GM19455 (cell line): ENCODE measurements at regions not wholly inside any gene's neighbourhood (a gene's known extent, or its start where the extent isn't known, plus 50 kb on each side); places are given as distances from the start of the nearest gene placed in this dataset.

Experiments
- ATAC-seq: cut with Tn5 transposase; IDR thresholded peaks from one replicate; pipeline ENCODE4 v1.9.1; 2021; ENCODE audit not compliant: unreplicated experiment

DNA sequence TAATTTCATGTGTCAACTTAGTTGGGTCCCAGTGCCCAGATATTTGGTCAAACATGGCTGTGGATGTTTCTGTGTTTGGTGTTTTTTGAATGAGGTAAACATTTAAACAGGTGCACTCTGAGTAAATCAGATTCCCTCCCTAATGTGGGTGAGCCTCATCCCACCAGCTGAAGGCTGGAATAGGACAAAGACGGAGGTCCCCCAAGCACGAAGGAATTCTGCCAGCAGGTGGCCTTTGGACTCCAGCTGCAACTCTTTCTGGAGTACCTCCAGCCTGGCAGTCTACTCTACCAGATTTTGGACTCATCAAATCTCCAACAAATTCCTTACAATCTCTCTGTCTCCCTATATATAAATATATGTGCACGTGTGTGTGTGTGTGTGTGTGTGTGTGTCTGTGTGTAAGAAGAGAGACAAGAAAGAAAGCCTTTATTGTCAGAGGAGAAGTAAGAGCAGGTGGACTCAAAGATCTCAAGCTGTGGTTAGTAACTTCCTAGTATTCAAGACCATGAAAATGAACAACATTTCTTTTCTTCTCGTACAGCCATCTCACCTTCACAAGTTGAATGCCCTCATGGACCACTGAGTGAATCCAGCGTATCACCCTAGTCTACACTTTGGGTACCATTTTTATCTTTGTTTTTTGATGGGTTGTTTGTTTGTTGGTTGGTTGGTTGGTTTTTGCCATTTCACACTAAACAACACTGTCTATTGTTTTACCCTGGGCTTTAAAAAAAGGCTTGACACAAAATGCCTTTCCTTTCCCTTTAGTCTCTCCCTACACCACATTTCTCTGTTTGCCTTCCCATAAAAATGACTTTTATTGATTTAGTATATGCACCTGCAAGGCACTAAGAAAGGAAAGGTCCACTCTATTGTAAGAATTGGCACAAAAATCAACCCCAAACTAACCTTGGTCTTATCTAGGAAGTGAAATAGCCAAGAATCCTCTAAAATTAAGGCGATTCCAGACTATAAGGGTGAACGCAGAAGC lies 118.7 kb downstream of the TENT4A start:
- ATAC-seq = no peak

DNA sequence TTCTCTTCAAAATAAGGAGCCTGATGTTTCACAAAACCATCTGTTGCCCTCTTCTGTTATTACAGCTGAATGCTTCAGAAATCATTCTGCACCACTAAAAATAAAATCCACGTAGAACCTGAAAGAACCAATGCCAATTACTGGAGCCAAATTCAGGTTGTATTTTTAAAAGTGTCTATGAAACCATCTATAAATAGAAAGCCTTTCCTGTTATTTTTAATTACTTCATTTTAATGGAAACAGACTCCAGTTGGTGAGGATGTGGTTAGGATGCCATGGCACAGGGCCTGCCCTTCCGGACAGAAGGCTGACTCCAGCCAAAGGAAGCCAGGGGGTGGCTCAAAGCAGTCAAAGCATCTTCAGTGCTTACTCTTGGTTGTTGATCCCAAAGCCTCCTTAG lies 119.8 kb downstream of the TENT4A start:
- no peak for ATAC-seq

DNA sequence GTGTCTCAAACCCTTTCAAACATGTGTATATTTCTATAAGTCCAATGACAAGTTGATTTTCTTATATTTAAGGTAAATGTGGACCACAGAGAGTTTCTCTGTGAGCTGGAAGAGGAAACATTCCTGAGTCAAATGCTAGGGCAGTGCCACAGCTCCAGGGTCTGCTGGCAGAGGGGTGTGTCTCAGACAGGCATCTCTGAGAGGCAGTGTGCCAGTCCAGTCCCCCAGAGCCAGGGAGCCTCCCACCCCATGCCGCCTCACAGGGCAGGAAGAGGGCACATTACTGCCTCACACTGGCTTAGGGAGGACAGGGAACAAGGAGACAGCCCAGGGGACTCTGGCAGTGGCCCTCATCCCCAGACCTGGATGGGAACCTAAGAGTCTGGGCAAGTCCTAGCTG lies 120.2 kb downstream of the TENT4A start:
- ATAC-seq = no peak

DNA sequence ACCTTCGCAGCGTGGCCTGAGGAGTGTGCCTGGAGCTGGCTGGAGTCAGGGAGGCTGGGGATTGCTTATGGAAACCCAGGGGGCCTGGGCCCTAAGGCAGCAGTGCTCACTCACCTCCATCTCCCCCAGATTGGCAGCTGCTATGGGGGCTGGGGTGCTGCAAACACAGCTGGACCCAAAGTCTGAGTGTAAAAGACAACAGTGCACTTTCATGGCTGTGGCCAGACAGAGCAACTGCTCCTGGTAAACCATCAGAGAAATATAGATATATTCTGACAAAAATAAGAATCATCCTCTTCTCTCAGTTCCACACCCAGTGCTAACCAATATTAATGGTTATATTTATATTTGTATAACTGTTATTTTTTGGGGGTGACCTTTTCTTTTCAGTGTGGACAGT lies 123.9 kb downstream of the TENT4A start:
- no peak for ATAC-seq

DNA sequence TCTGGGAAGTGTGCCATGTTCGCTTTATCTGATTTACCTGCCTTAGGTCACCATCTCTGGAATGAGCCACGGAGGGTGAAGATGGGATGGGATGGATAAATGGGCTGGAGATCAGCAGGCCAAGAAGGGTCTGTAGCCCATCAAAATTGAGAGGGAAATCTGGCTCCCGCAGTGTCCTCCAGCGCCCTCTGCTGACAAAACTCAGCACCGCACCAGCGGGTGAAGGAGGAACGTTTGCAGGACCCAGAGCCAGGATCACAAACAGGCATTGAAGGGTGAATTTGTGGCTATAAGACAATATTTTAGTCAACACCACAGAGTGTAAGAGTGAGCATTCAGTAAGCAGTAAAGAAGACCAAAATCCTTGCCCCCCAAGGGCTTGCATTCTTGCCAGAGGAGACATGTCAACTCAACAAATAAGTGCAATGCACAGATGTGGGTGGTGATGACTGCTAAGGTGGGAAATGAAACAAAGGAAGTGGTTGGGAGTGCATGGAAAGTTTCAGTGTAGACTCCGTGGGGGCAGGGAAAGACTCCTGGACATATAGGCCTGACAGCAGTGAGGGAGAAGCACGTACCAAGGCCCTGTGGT lies 124.4 kb downstream of the TENT4A start:
- ATAC-seq = no peak

DNA sequence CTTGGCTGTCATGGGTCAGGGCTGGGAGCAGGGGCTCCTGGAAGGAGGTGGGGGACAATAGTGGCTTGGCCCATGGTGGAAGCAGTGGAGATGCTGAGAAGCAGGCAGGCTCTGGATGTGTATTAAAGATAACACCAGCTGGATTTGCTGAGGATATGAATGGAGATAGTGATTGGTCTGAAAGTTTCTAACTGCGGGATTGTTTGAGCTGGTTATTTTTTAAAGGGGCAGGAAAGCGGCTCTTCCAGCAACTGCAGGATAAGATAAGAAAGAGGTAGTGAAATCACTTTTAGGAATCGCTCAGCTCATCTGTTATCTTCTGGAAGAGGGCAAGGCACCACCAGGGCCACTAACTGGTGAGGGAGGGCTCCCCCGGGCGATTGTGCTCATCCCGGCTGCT lies 125.5 kb downstream of the TENT4A start:
- ATAC-seq = no peak

DNA sequence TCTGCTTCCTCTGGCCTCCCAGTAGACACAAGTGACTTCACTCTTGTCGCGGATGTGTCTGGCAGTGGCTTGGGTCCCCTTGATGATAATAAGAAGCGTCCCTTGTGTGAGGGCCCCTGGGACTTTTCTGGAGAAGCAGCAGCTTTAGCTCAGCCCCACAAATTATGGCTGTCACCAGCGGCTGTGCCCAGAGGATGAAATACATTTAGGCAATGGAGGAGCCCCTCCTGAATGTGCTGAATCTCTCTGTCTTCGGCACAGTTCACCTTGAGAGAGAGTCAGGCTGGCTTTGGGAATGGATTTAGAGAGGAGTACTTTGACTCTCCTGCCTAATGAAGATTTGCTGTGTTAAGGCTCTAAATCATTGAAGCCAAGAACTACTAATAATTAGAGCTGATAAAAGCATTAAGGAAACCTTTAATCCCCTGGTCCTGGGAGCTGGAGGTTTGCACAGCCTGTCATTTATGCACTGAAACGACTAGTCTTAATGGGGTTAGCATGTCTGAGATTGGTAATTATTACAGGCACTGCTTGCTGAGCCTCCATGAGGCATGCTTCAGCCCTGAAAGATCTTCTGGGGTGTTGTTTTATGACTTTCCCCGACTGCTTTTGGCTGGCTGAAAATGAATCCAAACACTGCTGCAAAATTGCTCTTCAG lies 127.0 kb downstream of the TENT4A start:
- ATAC-seq = no peak

DNA sequence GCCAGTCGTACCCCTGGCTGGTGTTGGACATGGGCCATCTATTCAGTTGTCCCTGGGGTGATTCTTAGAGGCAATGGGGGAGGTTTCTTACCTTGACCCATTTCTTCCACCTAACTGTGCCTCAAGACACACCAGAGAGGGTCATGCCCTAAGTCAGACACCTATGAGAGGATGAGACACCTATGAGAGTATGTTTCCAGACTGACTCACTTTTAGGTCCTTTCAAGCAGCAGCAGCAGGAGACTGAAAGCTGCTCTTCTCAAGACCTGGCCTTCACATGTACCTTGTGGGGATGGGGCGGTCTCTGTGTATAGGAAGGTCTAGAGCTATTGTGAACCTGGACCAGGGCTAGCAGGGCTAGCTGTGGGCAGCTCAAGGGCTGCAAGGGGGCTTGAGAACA lies 130.1 kb downstream of the TENT4A start:
- ATAC-seq = no peak

DNA sequence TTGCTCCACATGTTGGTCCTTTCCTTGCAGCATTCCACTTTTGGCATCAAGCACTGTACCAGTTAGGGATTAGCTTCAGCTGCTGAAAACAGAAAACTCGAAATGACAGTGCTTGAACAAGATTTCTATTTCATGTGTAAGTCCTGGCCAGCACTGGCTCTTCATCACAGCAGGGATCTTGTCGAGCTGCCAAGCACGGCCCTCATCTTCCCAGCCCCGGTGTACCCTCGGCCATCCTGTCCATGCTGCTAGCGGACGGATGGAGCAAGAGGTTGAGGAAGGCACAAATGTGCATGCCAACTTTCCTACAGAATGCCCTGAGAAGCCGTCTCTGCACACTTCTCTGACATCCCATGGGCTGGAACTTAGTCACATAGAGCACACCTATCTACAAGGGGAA lies 130.6 kb downstream of the TENT4A start:
- no peak for ATAC-seq

DNA sequence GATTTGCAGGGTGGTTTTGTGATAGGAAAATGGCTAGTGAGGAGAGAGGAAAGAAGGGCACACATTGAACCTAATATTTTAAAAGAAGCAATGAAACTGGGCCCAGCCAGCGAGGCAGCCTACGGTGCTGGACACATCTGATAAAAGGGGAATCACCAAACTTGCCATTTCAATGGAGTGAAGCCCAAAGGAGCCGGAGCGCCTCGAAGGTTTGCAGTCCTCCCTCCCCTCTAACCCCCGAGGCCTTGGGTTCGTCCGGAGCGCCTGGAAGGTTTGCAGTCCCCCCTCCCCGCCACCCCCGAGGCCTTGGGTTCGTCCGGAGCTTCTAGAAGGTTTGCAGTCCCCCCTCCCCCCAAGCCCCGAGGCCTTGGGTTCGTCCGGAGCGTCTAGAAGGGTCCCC lies 132.6 kb downstream of the TENT4A start:
- no peak for ATAC-seq

DNA sequence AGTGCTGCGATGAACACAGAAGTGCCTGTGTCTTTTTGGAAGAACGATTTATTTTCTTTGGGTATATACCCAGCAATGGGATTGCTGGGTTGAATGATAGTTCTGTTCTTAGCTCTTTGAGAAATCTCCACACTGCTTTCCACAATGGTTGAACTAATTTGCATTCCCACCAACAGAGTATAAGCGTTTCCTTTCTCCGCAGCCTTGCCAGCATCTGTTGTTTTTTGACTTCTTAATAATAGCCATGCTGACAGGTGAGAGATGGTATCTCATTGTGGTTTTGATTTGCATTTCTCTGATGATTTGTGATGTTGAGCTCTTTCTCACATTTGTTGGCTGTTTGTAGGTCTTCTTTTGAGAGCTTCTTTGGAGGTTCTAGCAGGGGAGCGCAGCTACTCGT lies 134.6 kb downstream of the TENT4A start:
- no peak for ATAC-seq

DNA sequence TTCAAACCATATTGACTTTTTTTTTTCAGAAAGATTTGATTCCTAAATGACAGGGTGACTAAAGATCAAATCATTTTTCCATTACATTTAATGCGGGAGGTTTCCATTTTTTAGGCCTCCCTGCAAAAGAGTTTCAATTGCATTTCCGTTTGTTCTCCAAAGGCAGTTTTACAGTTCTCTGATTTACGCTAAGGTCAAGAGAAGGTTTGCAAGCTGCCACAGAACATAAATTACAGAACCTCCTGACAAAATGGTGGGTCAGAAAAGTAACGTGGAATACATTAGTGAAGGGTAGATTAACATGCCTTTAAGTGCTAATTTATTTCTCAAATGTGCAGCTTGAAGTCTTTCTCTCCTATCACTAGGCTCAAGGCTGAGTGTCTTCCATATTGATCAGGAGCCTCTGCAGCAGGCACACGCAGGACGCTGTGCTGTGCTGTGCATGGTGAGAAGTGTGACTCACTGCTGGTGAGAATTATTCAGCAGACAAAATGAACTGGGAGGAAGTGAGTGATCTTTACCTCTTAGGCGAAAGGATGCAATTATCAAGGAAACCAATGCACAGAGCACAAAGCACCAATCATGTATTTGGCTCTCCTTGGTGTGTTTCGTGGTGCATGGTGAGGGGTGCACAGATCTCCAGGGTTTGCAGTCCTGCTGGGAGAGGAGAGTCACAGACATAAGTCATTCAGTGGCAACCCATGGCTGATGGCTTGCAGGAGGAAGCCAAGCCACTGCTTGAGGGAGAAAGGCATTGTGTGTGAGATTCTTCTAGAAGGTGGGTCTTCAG lies 136.3 kb downstream of the TENT4A start:
- ATAC-seq = no peak

DNA sequence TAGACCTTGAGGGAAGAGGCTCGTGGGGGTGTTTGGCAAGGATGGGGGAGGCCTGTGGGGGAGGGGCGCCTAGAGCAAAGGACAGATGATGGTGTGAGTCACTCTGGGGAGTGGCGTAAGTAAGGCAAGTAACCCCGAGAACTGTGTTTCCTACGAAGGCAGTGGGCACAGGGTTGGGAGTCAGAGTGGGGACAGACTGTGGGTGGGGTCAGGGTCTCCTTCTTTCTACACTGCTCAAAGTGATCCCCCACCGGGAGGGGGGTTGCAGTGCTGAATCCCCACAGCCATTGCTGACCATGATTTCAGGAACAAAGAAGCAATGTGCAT lies 136.8 kb downstream of the TENT4A start:
- no peak for ATAC-seq

DNA sequence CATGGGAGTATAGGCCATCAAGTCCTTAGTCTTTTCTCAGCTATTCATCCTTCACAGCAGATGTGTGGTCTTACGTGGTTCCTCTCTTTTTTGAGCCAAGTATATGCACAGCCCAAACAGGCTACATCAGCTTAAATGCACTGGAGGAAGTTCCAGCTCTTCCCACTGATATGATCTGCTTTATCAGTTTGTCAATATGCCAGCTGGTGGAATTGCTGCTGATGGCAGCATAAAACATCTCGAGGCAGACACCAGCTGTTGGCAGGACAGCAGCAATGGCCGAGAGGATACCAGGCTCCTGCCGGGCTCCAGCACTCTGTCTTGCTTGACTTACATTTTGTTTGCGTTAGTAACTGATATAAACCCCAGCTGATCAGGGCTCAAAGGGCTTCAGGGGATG lies 143.4 kb downstream of the TENT4A start:
- ATAC-seq = no peak

DNA sequence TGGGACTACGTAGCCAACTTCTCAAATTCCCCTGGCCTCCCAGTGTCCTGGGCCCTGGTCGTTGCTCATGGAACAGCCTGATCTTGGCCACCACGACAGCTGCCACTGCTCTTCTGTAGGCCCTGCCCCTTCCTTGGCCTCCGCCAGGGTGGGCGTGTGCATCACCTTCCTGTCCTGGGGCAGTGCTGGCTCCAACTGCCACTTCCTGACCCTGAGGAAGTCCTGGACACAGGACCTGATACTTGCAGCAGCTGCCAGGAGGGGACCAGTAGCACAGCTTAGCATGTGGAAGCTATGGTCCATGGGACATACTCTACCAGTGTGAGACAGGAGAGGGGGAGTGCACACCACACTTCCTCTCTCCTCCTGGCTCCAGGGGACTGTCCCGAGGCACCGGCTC lies 145.2 kb downstream of the TENT4A start:
- no peak for ATAC-seq

DNA sequence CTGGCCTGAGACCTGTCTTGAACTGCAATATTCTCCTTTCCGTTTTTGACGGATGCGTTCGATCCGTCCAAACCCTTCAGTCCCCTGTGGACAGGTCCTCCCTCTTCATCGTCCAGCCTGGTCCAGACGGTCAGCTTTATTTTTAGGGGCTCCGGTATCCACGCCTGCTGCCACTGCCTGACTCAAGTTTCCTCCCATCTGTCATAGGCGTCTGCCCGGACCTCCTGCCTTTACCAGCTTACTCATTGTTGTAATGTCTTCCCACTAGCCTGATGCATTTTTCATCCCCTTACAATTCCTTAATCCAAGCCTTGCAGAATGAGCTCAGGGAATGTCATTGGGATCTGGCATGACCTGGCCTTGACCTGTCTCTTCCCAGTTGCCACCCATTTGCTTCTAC lies 145.8 kb downstream of the TENT4A start:
- ATAC-seq = no peak

DNA sequence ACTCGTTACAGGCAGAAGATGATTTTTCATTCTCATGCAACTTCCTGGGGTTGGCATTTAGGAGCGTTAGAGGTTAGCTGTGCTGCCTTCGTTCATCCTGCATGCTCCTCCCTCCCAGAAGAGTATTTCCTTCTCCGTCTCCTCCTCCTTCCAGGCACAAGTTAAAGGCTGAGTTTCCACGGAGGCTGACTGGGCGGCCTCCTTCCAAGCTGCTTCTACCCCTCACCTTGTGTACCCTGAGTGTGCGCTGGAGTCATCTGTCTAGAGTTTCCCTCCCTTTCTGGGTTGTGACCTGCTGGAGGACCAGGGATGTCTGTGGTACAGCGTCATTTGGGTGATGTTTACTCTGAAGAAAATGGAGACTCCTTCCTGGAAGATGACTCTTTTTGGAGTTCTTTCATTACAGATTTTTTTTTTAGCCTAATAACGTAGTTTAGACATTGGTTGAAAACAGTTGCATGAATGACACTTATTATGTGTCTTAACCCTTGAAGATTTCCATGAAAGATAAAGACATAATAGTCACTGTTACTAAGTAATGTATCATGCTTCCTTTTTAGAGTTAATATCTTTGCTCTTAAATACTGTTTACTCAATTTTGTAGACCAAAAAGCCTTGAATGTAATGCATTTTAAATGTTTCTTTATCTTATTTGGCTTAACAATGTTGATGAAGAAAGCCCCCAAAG lies 146.9 kb downstream of the TENT4A start:
- no peak for ATAC-seq

DNA sequence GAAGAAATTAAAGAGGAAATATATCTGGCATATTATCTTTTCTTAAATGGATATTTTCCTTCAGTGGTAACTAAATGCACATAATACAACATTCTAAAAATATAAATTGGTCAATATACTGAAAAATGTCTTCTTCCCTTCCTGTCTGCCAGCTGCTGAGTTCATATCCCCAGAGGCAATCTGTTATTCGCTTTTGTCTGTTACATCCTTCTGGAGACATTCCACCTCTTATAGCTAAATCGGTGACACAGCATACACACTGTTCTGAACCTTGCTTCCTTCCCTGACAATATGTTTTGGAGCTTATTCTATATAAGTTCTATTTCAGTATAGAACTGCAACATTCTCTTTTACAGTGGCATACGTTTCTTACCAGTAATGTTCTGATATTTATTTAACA lies 147.8 kb downstream of the TENT4A start:
- no peak for ATAC-seq

DNA sequence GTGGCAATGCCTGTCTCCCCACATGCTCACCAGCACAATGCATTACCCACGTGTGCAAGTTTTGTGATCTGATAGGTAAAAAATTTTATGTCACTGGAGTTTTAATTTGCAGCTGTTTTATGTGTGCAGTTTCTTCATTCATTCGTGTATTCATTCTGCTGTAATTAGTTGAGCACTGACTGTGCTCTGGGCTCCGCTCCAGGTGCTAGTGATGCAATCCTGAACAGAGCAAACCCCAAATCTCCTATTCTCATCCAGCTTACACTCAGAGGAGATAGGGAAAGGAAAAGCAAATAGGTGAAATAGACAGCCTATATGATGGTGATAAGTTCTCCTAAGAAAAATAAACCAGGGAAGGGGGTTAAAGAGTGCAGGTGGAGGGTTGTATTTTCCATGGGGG lies 148.4 kb downstream of the TENT4A start:
- no peak for ATAC-seq

DNA sequence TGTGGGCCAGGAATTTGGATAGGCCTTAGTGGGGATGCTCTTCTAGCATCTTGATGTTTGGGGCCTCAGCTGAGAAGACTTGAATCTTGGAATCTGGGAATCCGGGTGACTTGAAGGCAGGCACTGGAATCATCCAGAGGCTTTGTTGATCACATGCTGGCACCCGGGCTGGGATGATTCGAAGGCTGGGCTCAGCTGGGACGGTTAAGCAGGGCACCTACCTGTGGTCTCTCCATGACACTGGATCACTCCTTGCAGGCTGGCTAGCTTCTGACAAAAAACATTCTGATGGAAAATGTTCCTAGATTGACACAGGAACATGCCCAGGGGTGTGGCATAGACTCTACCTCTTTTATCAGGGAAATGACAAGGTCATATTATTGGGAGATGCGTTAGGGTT lies 149.1 kb downstream of the TENT4A start:
- ATAC-seq = no peak

DNA sequence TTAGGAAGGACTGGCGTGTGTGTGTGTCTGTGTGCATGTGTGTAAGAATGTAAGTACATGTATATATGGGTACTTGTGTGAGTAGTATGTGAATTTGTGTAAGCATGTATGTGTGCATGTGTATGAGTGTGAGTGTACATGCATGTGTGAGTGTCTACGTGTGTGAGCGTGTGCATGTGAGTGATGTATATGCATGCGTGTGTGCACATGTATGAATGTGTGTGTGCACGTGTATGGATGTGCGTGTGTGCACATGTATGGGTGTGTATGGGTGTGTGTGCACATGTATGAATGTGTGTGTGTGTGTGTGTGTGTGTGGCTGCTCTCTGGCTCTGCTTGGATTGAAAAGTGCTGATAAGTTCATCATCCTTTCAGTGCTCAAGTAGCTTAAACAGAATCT lies 154.5 kb downstream of the TENT4A start:
- no peak for ATAC-seq
